SHP77 treated with DMSO at 0.1 percent for 48 hours (cell line): ENCODE measurements at regions not wholly inside any gene's neighbourhood (a gene's known extent, or its start where the extent isn't known, plus 50 kb on each side); places are given as distances from the start of the nearest gene placed in this dataset.

Experiments used
- DNase-seq: peaks from one replicate; lab custom pipeline; 2025; lab: John Stamatoyannopoulos, UW

DNA sequence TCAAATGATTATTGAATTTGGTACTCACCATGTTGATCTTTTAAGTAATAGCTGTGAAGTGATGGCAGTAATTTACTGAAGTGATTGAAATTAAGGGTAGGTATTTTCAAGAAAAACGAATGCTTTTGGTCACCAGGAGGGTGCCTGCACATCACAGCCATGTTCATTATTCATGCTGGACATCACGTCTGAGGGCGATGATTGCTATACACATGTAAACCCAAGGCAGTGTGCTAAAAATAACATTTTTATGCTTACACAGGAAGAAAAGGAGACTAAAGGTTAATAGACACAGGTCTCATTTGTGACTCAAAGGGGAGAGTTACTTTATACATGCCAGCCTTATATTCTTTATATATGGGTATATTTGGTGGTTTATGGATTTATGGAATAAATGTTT lies 1146.0 kb downstream of the NLGN4X start:
- no peak for DNase-seq

- no peak for DNase-seq
Measured at GRCh38 chrX:5080791-5081190, 1147.9 kb downstream of the NLGN4X start.

GRCh38 chrX:5068550-5068949 lies 1160.1 kb downstream of the NLGN4X start:
- DNase-seq = no peak

GRCh38 chrX:5057786-5058185 lies 1170.9 kb downstream of the NLGN4X start:
- no peak for DNase-seq

- no peak for DNase-seq
Measured at GRCh38 chrX:5054852-5055251, 1173.8 kb downstream of the NLGN4X start.

GRCh38 chrX:5051831-5052491 lies 1176.7 kb downstream of the NLGN4X start:
- no peak for DNase-seq

GRCh38 chrX:5042563-5042962 lies 1186.1 kb downstream of the NLGN4X start:
- DNase-seq = no peak

DNA sequence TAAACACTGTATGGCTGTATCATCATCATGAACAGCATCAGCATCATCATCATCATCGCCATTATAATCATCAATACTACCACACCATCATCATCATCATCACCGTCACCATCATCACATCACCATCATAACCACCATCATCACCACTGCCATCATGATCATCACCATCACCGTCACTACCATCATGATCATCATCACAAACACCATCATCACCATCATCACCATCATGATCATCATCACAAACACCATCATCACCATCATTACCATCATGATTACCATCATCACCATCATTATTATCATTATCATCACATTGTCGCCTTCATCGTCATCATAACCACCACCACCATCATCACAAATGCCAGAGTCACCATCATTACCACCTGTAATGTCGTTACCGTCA lies 1196.9 kb downstream of the NLGN4X start:
- DNase-seq = no peak

DNA sequence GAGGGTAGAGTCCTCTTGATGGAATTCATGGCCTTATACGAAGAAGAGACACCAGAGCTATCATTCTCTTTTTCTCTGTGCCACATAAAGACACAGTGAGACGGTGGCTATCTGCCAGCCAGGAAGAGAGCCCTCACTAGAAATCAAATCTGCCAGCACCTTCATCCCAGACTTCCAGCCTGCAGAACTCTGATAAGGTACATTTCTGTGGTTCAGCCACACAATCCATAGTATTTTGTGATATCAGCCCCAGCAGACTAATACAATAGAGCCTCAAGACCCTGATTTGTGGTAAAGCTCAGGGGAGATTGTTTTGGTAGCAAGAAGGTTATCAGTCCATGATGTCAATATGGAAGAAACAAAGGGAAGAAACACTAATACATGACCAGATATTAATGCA lies 1213.2 kb downstream of the NLGN4X start:
- DNase-seq = no peak

DNA sequence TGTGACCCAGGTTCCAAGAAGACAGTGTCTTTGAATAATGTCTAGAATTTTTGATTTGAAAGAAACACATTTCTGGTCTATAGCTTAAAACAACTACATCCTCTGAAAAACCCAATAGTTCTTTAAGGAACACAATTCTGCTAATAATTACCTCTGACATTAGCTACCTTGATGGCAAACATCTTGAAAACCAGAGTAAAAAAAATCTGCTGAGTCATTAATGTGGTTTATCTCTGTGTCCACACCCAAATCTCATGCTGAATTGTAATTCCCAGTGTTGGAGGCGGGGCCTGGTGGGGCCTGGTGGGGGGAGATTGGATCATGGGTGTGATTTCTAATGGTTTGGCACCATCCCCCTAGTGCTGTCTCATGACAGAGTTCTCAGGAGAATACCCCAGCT lies 1233.8 kb downstream of the NLGN4X start:
- no peak for DNase-seq

- no peak for DNase-seq
Measured at GRCh38 chrX:4978613-4979012, 1250.1 kb downstream of the NLGN4X start.

DNA sequence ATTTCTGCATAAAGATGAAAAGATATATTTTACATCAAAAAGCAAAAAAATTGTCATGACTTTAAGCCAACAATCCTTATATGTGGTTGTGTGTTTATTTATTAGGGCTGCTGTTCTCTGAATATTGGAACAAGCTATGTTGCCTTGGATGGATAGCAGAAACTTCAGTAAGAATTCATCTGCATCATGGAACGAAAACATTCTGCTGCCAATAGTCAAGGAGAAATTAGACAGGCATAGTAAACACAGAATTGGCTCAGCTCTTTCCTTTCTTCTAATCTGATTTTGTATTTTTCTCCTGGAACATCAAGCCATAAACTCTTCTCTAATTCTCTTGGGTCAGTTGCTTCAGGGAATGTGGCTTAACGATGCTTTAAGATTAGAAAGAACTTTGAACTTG lies 1257.0 kb downstream of the NLGN4X start:
- DNase-seq = no peak

- no peak for DNase-seq
Measured at GRCh38 chrX:4964112-4964511, 1250.7 kb upstream of the PRKX start.

DNA sequence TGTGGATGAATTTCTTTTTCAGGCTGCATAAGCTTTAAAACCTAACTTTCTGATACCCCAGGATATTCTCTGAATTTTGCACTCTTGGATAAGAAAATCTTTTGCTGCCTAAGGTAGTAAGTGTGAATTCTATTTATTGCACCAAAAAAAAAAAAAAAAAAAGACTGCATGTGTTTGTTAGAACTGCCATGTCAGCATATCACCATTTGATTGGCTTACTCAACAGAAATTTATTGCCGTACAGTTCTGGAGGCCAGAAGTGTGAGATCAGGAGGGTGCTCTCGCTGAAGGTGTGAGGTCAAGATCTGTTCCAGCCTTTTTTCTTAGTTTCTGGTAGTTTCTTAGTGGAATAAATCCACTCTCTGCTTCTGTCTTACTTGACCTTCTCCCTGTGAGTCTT lies 1250.0 kb upstream of the PRKX start:
- no peak for DNase-seq

GRCh38 chrX:4944767-4945166 lies 1231.3 kb upstream of the PRKX start:
- DNase-seq = no peak

GRCh38 chrX:4936315-4936714 lies 1222.9 kb upstream of the PRKX start:
- DNase-seq = no peak

DNA sequence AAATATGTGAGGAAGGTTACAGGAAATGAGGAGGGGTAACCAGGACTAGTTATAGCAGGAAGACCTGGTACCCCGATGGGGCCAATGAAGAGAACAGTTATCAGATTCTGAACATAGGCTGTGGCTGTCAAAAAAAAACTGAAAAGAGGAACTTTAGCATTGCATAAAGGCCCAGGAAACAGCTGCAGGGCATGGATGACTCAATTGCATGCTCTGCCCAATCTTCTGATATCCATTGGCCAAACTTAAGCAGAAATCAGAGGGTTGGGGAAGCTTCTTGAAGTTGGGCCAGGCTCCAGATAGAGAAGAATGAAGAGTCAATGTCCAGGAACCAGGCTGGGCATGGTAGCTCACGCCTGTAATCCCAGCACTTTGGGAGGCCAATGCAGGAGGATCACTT lies 1222.4 kb upstream of the PRKX start:
- no peak for DNase-seq

DNA sequence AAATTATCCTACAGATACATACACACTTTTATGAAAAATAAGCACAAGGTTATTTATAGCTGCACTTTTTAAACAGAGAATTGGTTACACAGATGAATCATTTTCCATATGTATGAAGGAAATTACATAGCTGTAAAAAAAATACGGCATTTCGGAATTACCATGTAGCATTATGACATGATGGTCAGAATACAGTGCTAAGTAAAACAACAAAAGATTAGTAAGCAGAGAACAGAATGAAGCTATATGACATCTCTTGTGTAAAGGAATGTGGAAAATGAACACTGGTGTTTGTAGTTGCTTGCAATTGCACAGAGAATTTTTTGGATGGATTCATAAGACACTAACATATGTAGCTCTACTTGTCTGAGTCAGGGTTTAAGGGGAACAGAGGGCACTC lies 1222.0 kb upstream of the PRKX start:
- no peak for DNase-seq

GRCh38 chrX:4932790-4933189 lies 1219.3 kb upstream of the PRKX start:
- DNase-seq = no peak

DNA sequence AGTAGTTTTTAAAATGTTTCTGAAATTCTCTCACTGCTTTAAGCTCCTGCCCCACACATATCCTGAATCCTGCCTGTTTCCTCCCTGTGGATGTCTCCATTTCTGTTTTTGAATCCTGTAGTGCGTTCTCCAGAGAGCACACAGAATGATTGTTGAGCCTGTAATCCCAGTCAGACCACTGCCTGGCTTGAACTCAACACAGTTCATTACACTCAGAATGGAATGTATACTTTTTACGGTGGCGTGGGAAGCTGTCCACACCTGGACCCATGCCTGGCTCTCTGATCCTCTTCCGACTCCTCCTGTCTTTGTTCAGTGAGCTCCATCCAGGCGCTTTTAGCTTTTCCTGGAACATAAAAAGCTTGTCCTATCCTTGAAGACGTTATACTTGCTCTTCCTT lies 1217.0 kb upstream of the PRKX start:
- DNase-seq = no peak

- no peak for DNase-seq
Measured at GRCh38 chrX:4925911-4926310, 1212.5 kb upstream of the PRKX start.

DNA sequence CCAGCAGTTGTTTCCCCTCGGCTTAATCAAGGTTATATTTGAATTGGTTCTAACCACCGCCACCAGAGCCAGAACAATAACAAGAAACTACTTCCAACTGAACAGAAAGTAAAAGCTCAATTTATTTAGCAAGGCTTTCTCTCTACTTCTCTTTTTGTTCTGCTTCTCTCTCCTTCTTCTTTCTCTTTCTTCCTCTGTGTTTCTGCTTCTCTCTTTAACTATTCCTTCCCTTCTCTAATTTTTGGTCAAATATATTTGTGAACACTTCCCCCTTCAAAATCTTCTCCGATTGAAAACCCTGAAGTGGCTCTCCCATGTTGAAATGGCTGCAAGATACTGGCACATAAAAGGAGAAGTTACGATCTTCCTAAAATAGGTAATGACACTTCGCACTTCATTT lies 1195.9 kb upstream of the PRKX start:
- DNase-seq = no peak

- DNase-seq = no peak
Measured at GRCh38 chrX:4905576-4905975, 1192.1 kb upstream of the PRKX start.

- no peak for DNase-seq
Measured at GRCh38 chrX:4881277-4881676, 1167.8 kb upstream of the PRKX start.

DNA sequence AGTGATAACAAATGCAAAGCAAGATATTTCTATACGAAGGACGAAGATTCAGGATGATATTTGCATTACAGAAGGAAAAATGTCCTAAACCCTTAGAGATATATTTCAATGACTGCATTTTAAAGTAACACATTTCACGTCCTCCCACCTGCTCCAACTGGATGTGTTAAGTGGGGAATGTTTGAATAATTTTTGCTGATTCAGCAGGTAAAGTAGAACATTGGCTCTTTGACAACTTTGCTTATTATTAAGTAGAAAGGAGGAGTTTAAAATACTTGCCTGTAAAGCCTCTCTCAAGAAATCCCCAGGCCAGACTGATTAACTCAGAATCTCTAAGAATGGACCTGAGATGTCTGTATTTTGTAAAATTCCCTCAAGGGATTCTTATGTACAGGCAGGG lies 1165.2 kb upstream of the PRKX start:
- DNase-seq = no peak
